ENCODE measurements at regions not wholly inside any gene's neighbourhood (a gene's known extent, or its start where the extent isn't known, plus 50 kb on each side); places are given as distances from the start of the nearest gene placed in this dataset.

GRCh38 chr12:89059721-89060541, 292.4 kb downstream of the DUSP6 start:
- no peak for TF ChIP-seq CTCF (IDR thresholded peaks at IDR 0.05)
- no peak for TF ChIP-seq POLR2A (IDR thresholded peaks at IDR 0.05)
- no peak for TF ChIP-seq EP300 (IDR thresholded peaks at IDR 0.05)

Measured in ovary (tissue), 3 donors.